ENCODE measurements at regions not wholly inside any gene's neighbourhood (a gene's known extent, or its start where the extent isn't known, plus 50 kb on each side); places are given as distances from the start of the nearest gene placed in this dataset.
"Not testable (repeated sequence)": the region's sequence is repeated elsewhere in the genome, so short reads cannot be mapped to it uniquely, and the experiment has no call there.

DNA sequence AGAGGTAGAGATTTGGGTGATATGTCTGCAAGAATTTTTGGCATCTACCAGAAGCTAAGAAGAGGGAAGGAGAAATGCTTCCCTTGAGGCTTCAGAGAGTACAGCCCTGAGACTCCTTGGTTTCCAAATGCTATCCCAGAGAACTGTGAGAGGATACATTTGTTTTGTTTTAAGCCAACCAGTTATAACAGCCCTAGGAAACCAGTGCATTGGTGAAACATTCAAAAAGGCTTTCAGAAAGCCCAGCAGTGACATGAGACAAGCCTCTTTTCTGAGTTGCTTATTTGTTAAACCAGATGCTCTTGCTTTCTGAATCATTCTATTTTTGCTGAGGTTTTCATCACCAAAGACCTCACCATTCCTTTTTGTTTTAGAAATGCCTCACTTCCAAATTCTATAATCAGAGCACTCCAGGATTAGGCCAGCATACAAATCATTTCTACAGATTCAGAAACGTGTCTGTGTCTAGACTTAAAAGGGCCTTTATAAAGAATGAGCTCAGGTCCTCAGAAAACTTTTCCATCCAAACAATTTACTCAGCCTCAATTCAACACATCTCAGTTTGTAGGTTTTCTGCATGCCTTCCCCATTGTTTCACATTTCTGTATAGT, 1617.8 kb upstream of the FLRT2 start:
- no peak for DNase-seq (ENCODE audit: low spot score)

- no peak for DNase-seq (ENCODE audit: low spot score)
These were observed 1616.5 kb upstream of the FLRT2 start for GRCh38 chr14:83913476-83913875.

DNA sequence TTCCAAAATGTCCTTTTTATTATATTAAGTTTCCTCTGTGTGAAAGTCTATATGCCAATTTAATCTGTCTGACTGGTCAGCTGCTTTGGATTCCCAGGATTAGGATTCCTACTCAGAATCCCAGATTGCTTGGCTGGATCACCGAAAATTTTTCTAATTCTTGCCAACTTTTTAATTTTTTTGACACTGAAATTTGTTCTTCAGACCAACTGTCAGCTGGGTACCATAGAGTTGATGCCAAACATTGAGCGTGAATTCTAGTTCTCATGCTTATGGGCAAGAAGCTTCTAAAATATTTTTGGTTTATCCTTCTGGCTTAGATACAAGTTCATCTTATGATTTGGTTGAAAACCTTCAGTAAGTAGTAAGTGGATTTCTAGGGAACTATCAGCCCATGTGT, 1611.4 kb upstream of the FLRT2 start:
- no peak for DNase-seq (ENCODE audit: low spot score)

DNA sequence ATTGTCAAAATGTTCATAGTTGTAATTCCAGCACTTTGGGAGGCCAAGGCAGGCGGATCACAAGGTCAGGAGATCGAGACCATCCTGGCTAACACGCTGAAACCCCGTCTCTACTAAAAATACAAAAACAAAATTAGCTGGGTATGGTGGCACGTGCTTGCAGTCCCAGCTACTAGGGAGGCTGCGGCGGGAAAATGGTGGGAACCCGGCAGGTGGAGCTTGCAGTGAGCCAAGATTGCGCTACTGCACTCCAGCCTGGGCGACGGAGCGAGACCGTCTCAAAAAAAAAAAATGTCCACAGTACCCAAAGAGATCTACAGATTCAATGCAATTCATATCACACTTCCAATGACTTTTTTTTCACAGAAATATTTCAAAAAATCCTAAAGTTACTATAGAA, 1610.3 kb upstream of the FLRT2 start:
- DNase-seq (ENCODE audit: low spot score) = not testable (repeated sequence)

- no peak for DNase-seq (ENCODE audit: low spot score)
These were observed 1606.1 kb upstream of the FLRT2 start for GRCh38 chr14:83923842-83924241.

- no peak for DNase-seq (ENCODE audit: low spot score)
These were observed 1605.7 kb upstream of the FLRT2 start for GRCh38 chr14:83924259-83924658.

DNA sequence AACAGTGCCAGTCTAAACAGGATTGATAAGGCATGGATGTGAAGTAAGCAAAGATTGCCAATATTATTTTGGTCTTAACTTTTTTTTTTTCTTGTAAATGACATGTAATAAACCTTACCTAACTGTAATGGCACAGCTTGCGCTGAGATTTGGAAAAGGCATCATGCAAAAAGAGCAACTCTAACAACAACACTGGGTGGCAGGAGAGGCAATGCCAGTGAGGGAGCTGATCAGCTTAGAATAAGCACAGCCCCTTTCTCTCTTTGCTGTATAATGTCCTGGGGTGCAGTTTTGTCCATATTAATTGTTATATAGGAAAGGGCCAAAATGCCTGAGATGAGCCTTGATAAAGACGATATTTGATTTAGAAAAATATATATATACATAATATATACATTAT, 1589.7 kb upstream of the FLRT2 start:
- no peak for DNase-seq (ENCODE audit: low spot score)

DNA sequence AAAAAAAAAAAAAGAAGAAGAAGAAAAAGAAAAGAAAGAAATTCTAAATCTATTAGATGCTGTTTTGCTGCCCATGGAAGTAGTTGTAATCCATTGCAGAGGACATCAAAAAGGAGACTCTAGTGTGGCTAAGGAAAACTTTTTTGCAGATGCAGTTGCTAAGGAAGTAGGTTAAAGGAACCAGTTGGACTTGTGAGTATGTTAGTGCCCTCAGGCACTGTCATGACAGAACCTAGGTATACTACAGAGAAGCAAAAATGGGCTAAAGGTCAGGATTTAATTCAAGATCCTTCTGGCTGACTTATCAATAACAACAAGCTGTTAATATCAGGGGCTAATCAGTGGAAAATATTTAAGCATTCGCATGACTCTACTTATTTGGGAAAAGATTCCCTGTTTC, 1571.6 kb upstream of the FLRT2 start:
- DNase-seq (ENCODE audit: low spot score) = no peak

DNA sequence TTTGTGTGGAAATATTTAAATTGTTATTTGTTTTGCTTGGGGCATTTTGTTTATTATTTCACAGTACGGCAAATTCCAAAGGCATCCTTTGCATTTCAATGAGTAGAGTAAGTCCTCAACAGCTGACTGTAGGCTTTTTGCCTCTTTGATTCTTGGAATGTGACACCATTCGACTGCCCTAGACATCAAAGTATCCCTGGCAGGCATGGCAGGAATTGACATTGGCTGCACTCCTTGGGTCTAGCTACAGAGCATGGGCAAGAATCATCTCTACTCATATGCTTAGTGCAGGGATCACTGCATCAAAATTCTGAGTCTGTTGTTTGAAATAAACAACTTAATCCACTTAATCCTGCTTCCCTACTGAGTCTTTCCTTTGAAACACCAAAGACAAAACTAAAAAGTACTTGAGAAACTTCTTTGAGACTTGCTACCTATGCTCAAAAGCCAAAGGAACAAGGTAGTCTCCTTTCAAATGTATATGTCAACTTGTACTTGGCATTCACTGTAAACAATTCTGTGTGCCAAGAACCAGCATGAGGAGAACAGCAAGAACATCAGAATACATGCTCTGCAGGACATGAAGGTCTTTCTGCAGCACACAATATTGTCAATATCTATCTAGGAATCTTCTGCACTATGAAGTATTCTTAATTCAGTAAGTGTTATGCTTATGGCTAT, 1569.0 kb upstream of the FLRT2 start:
- DNase-seq (ENCODE audit: low spot score) = no peak

GRCh38 chr14:83969998-83970397, 1559.9 kb upstream of the FLRT2 start:
- no peak for DNase-seq (ENCODE audit: low spot score)

- DNase-seq (ENCODE audit: low spot score) = no peak
These were observed 1557.3 kb upstream of the FLRT2 start for GRCh38 chr14:83972631-83973030.

- no peak for DNase-seq (ENCODE audit: low spot score)
These were observed 1555.2 kb upstream of the FLRT2 start for GRCh38 chr14:83974647-83975163.

- no peak for DNase-seq (ENCODE audit: low spot score)
These were observed 1554.5 kb upstream of the FLRT2 start for GRCh38 chr14:83975435-83975834.

GRCh38 chr14:83975841-83976770, 1553.8 kb upstream of the FLRT2 start:
- no peak for DNase-seq (ENCODE audit: low spot score)

- no peak for DNase-seq (ENCODE audit: low spot score)
These were observed 1552.4 kb upstream of the FLRT2 start for GRCh38 chr14:83977583-83977982.

- DNase-seq (ENCODE audit: low spot score) = not testable (repeated sequence)
These were observed 1548.2 kb upstream of the FLRT2 start for GRCh38 chr14:83981676-83982258.

DNA sequence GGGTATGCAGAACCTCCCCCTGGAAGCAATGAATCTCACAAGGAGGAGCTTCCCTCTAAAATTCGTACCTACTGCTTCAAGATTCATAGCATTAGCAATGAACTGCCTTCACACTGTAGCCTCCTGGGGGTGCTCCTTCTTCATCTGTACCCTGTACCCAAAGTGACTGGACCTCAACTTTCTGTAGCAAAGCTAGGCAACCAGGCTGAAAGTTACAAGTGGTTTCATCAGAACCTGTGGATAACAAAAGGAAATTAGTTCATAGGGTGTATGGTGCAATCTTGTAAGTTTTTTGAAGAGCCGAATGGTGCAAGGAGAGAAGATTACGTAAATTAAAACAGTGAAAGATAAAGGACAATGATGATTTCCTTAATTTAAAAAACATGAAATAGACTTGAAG, 1541.7 kb upstream of the FLRT2 start:
- DNase-seq (ENCODE audit: low spot score) = no peak

DNA sequence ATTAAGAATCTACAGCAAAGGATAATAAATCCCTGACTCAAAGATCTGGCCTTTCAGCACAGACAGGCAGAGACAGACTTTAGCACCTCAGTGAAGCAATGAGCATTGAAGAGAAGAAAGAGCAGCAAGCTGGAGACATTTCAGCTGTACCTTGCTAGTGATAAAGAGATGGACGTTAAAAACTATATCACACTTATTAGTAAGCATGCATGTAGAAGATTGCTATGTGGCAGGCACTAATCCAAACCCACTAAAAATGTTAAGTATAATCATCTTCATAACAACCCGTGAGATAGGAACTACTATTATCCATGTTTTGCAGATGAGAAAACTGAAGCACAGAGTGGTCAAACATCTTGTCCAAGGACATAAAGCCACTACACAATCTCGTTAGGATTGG, 1538.3 kb upstream of the FLRT2 start:
- no peak for DNase-seq (ENCODE audit: low spot score)

DNA sequence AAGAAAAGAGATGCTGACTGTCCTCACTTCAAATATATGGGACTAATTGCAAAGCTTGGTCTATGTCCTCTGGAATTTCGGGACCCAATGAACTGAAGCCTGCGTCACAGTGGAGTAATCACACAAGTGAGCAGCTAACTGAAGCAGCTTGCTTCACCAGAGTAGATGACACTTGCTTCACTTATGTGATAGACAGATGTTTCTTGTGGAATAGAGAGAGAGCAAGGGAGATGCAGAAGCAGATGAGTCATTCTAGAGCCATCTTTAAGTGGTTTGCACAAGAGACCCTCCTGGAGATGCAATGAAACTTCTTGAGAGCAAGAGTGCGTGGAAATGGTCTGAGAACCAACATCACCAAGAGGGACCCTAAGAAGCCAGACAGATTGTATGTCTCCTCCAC, 1537.1 kb upstream of the FLRT2 start:
- DNase-seq (ENCODE audit: low spot score) = peak; percentile 6

- no peak for DNase-seq (ENCODE audit: low spot score)
These were observed 1536.4 kb upstream of the FLRT2 start for GRCh38 chr14:83993545-83993944.

DNA sequence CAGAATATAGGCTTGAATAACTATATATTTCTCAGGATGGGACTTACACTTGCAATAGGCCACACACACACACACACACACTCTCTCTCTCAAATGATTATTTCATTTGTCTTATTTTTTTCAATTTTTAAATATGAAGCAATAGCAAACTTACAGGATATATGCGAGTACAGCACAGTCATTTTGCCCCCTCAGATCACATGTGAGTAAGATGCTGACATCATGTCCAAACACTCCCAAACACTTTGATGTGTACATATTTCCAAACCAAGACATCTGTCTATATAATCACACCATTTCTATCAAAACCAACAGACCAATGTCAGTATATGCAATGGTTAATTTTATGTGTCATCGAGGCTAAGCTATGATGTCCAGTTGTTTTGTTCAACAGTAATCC, 1535.9 kb upstream of the FLRT2 start:
- DNase-seq (ENCODE audit: low spot score) = no peak

- DNase-seq (ENCODE audit: low spot score) = no peak
These were observed 1528.9 kb upstream of the FLRT2 start for GRCh38 chr14:84001023-84001422.
